HG03521 (cell line): ENCODE measurements at regions not wholly inside any gene's neighbourhood (a gene's known extent, or its start where the extent isn't known, plus 50 kb on each side); places are given as distances from the start of the nearest gene placed in this dataset.

Experiments used
- ATAC-seq: cut with Tn5 transposase; IDR thresholded peaks from one replicate; pipeline ENCODE4 v1.9.1; 2021; ENCODE audit warnings: mild to moderate bottlenecking, moderate library complexity; ENCODE audit not compliant: unreplicated experiment

GRCh38 chr3:159936541-159936940 is 52.1 kb upstream of the IL12A start:
- ATAC-seq = no peak

- no peak for ATAC-seq
These were observed 51.0 kb upstream of the IL12A start for GRCh38 chr3:159937561-159938166.

- no peak for ATAC-seq
These were observed 49.9 kb upstream of the IL12A start for GRCh38 chr3:159938714-159939113.
